Neural cell (in vitro differentiated cells): ENCODE measurements at regions not wholly inside any gene's neighbourhood (a gene's known extent, or its start where the extent isn't known, plus 50 kb on each side); places are given as distances from the start of the nearest gene placed in this dataset.

Experiments used
- H2AFZ ChIP-seq: fragments of 200-600, 300-800 bp; sonication (generic), shearing (Covaris generic); 2 replicates; pipeline ENCODE4 v1.6.0; 2014; ENCODE audit warnings: low read depth, mild to moderate bottlenecking, antibody characterized with exemption, low read length, moderate library complexity
- H3F3A ChIP-seq: fragments of 200-600 bp; shearing (Covaris generic); 2 replicates; pipeline ENCODE4 v1.6.1; 2016; ENCODE audit warnings: mild to moderate bottlenecking, moderate library complexity, mixed read lengths, antibody characterized with exemption, low read length; ENCODE audit not compliant: insufficient read depth, poor library complexity, severe bottlenecking
- H3K27ac ChIP-seq: fragments of 200-600, 300-800 bp; sonication (generic), shearing (Covaris generic); 2 replicates; pipeline ENCODE4 v1.5.1; 2014; ENCODE audit warnings: mild to moderate bottlenecking, low read length, moderate library complexity
- H3K27me3 ChIP-seq: fragments of 300-800, 200-600 bp; sonication (generic), shearing (Covaris generic); 2 replicates; pipeline ENCODE4 v1.6.0; 2014; ENCODE audit warnings: mild to moderate bottlenecking, low read depth, low read length, moderate library complexity; ENCODE audit not compliant: insufficient read depth
- H3K36me3 ChIP-seq: fragments of 300-800, 200-600 bp; sonication (generic), shearing (Covaris generic); 2 replicates; pipeline ENCODE4 v1.5.1; 2014; ENCODE audit warnings: mild to moderate bottlenecking, antibody characterized with exemption, low read length, moderate library complexity; ENCODE audit not compliant: insufficient read depth
- H3K4me2 ChIP-seq: fragments of 300-800, 200-600 bp; sonication (generic), shearing (Covaris generic); 2 replicates; pipeline ENCODE4 v1.6.0; 2014; ENCODE audit warnings: mild to moderate bottlenecking, low read length
- H3K4me3 ChIP-seq: fragments of 300-800, 200-600 bp; sonication (generic), shearing (Covaris generic); 2 replicates; pipeline ENCODE4 v1.5.1; 2014; ENCODE audit warnings: mild to moderate bottlenecking, low read length, moderate library complexity
- H3K79me2 ChIP-seq: fragments of 200-600 bp; shearing (Covaris generic); replicated peaks from 2 replicates; pipeline ENCODE4 v1.6.0; 2014; ENCODE audit warnings: mild to moderate bottlenecking, low read length, moderate library complexity; ENCODE audit not compliant: insufficient read depth
- H3K9ac ChIP-seq: fragments of 300-800, 200-600 bp; sonication (generic), shearing (Covaris generic); 2 replicates; pipeline ENCODE4 v1.6.1; 2016; ENCODE audit warnings: mild to moderate bottlenecking, low read length, mixed read lengths
- H3K9me2 ChIP-seq: fragments of 200-600 bp; shearing (Covaris generic); 2 replicates; pipeline ENCODE4 v1.6.1; 2016; ENCODE audit warnings: mild to moderate bottlenecking, low read length, mixed read lengths; ENCODE audit not compliant: insufficient read depth
- H3K9me3 ChIP-seq: fragments of 200-600, 300-800 bp; sonication (generic), shearing (Covaris generic); 2 replicates; pipeline ENCODE4 v1.6.1; 2016; ENCODE audit warnings: mild to moderate bottlenecking, mixed run types, low read length, moderate library complexity, mixed read lengths
- H4K20me1 ChIP-seq: fragments of 200-600 bp; shearing (Covaris generic); 2 replicates; pipeline ENCODE4 v1.6.1; 2016; ENCODE audit warnings: mild to moderate bottlenecking, mixed run types; ENCODE audit not compliant: insufficient read depth
- EP300 ChIP-seq: fragments of 450-650 bp; conservative IDR thresholded peaks from 2 replicates; pipeline ENCODE4 v1.6.1; 2014; ENCODE audit warnings: antibody characterized with exemption, mild to moderate bottlenecking, moderate library complexity; ENCODE audit not compliant: poor library complexity, severe bottlenecking
- EZH2 ChIP-seq: fragments of 200-600, 300-800 bp; shearing (Covaris generic), sonication (generic); IDR thresholded peaks from 2 replicates; pipeline ENCODE4 v1.6.1; 2014; ENCODE audit warnings: antibody characterized with exemption, low read length, borderline replicate concordance, mild to moderate bottlenecking; ENCODE audit not compliant: insufficient read depth, poor library complexity, severe bottlenecking
- MXI1 ChIP-seq: fragments of 450-650 bp; conservative IDR thresholded peaks from 2 replicates; pipeline ENCODE4 v1.6.1; 2014; ENCODE audit warnings: antibody characterized with exemption, mild to moderate bottlenecking; ENCODE audit not compliant: poor library complexity, severe bottlenecking
- POLR2AphosphoS5 ChIP-seq: IDR thresholded peaks from 2 replicates; pipeline ENCODE4 v1.6.1; 2012
- RAD21 ChIP-seq: fragments of 450-650 bp; conservative IDR thresholded peaks from 2 replicates; pipeline ENCODE4 v1.6.1; 2014; ENCODE audit warnings: antibody characterized with exemption, mild to moderate bottlenecking, moderate library complexity
- REST ChIP-seq: IDR thresholded peaks from 2 replicates; pipeline ENCODE4 v1.6.1; 2012; ENCODE audit warnings: borderline replicate concordance
- SMC3 ChIP-seq: fragments of 450-650 bp; conservative IDR thresholded peaks from 2 replicates; pipeline ENCODE4 v1.6.1; 2014; ENCODE audit warnings: antibody characterized with exemption, mild to moderate bottlenecking, moderate library complexity; ENCODE audit not compliant: poor library complexity
- TAF1 ChIP-seq: IDR thresholded peaks from 2 replicates; pipeline ENCODE4 v1.6.1; 2012; ENCODE audit warnings: low read depth
- TF ChIP-seq, protein P1 (sequence below): fragments of 450-650 bp; IDR thresholded peaks from 2 replicates; pipeline ENCODE4 v1.5.1; 2014; ENCODE audit warnings: antibody characterized with exemption, mild to moderate bottlenecking, moderate library complexity; ENCODE audit not compliant: poor library complexity, severe bottlenecking

GRCh38 chr1:43056460-43056859, 97.8 kb upstream of the SLC2A1 start:
- Histone ChIP-seq H3K4me2 (no peak overlapping the region), H3K9me2 (no peaks in the 10 kb centered on the region), H2AFZ (no peak overlapping the region), H3K27ac (no peak overlapping the region), H3K9me3 (no peaks in the 10 kb centered on the region), H3K36me3 (no peaks in the 10 kb centered on the region), H3F3A (no peaks in the 10 kb centered on the region), H4K20me1 (no peaks in the 10 kb centered on the region), H3K9ac (no peak overlapping the region), H3K4me3 (no peak overlapping the region), H3K79me2 (no peaks in the 10 kb centered on the region), H3K27me3 (no peaks in the 10 kb centered on the region)
- TF ChIP-seq, protein P1, sequence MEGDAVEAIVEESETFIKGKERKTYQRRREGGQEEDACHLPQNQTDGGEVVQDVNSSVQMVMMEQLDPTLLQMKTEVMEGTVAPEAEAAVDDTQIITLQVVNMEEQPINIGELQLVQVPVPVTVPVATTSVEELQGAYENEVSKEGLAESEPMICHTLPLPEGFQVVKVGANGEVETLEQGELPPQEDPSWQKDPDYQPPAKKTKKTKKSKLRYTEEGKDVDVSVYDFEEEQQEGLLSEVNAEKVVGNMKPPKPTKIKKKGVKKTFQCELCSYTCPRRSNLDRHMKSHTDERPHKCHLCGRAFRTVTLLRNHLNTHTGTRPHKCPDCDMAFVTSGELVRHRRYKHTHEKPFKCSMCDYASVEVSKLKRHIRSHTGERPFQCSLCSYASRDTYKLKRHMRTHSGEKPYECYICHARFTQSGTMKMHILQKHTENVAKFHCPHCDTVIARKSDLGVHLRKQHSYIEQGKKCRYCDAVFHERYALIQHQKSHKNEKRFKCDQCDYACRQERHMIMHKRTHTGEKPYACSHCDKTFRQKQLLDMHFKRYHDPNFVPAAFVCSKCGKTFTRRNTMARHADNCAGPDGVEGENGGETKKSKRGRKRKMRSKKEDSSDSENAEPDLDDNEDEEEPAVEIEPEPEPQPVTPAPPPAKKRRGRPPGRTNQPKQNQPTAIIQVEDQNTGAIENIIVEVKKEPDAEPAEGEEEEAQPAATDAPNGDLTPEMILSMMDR: no peak
- no peak for TF ChIP-seq RAD21
- TF ChIP-seq REST: no peak
- TF ChIP-seq POLR2AphosphoS5: no peak
- no peak for TF ChIP-seq EZH2
- no peak for TF ChIP-seq EP300
- TF ChIP-seq TAF1: no peak
- TF ChIP-seq SMC3: no peak
- no peak for TF ChIP-seq MXI1

GRCh38 chr1:43054961-43055360, 96.3 kb upstream of the SLC2A1 start:
- no peak overlapping the region for H3K9ac ChIP-seq
- H4K20me1 ChIP-seq: no peaks in the 10 kb centered on the region
- TF ChIP-seq EZH2 (no peak), POLR2AphosphoS5 (no peak), MXI1 (no peak), TAF1 (no peak), RAD21 (no peak), REST (no peak), SMC3 (no peak), EP300 (no peak)
- TF ChIP-seq, protein P1: no peak
- H3K4me2 ChIP-seq: no peak overlapping the region
- H3K9me2 ChIP-seq: no peaks in the 10 kb centered on the region
- no peaks in the 10 kb centered on the region for H3K27me3 ChIP-seq
- H3K4me3 ChIP-seq: no peak overlapping the region
- H3K79me2 ChIP-seq: no peaks in the 10 kb centered on the region
- no peaks in the 10 kb centered on the region for H3K9me3 ChIP-seq
- H3K36me3 ChIP-seq: no peaks in the 10 kb centered on the region
- H3F3A ChIP-seq: no peaks in the 10 kb centered on the region
- no peak overlapping the region for H3K27ac ChIP-seq
- no peak overlapping the region for H2AFZ ChIP-seq
